Right renal cortex interstitium (tissue), 3 donors: ENCODE measurements at regions not wholly inside any gene's neighbourhood (a gene's known extent, or its start where the extent isn't known, plus 50 kb on each side); places are given as distances from the start of the nearest gene placed in this dataset.
A peak's percentile ranks its signal among the peaks of the same experiment; 100 is the strongest.
"Not testable (repeated sequence)": the region's sequence is repeated elsewhere in the genome, so short reads cannot be mapped to it uniquely, and the experiment has no call there.

Experiments used
- DNase-seq, 3 donors: peaks; one replicate each; pipeline ENCODE4 v3.0.0-alpha.2; 2013; ENCODE audit warnings: low read depth in 3 of 3, low spot score in 2 of 3

GRCh38 chr10:31687663-31688482 lies 240.8 kb downstream of the ARHGAP12 start:
- DNase-seq, result no peak

GRCh38 chr10:31686599-31686998 lies 242.0 kb downstream of the ARHGAP12 start:
- DNase-seq, result no peak

GRCh38 chr10:31683682-31684081 lies 244.9 kb downstream of the ARHGAP12 start:
- DNase-seq, result no peak

- no peak for DNase-seq
These were observed 248.7 kb downstream of the ARHGAP12 start for GRCh38 chr10:31679936-31680335.

- DNase-seq, result no peak
These were observed 249.8 kb downstream of the ARHGAP12 start for GRCh38 chr10:31678575-31679516.

- no peak for DNase-seq
These were observed 250.5 kb downstream of the ARHGAP12 start for GRCh38 chr10:31678139-31678536.

GRCh38 chr10:31677195-31678138 lies 251.2 kb downstream of the ARHGAP12 start:
- DNase-seq, result no peak

- DNase-seq, result no peak
These were observed 252.9 kb downstream of the ARHGAP12 start for GRCh38 chr10:31675726-31676125.

GRCh38 chr10:31669357-31669756 lies 259.3 kb downstream of the ARHGAP12 start:
- no peak for DNase-seq

- no peak for DNase-seq
These were observed 260.3 kb downstream of the ARHGAP12 start for GRCh38 chr10:31668326-31668725.

GRCh38 chr10:31665764-31666279 lies 262.8 kb downstream of the ARHGAP12 start:
- DNase-seq, result not testable (repeated sequence)

GRCh38 chr10:31664803-31665202 lies 263.8 kb downstream of the ARHGAP12 start:
- no peak for DNase-seq

GRCh38 chr10:31664071-31664470 lies 264.6 kb downstream of the ARHGAP12 start:
- DNase-seq, result not testable (repeated sequence)

- DNase-seq, result no peak
These were observed 268.3 kb downstream of the ARHGAP12 start for GRCh38 chr10:31660300-31660699.

GRCh38 chr10:31659665-31660064 lies 269.0 kb downstream of the ARHGAP12 start:
- no peak for DNase-seq

GRCh38 chr10:31657434-31657872 lies 271.2 kb downstream of the ARHGAP12 start:
- DNase-seq, result peak in 1 of 3 donors; percentile 41

GRCh38 chr10:31656851-31657433 lies 271.7 kb downstream of the ARHGAP12 start:
- peak in 1 of 3 donors; percentile 27 for DNase-seq

- no peak for DNase-seq
These were observed 276.6 kb downstream of the ARHGAP12 start for GRCh38 chr10:31652038-31652437.

- no peak for DNase-seq
These were observed 278.6 kb downstream of the ARHGAP12 start for GRCh38 chr10:31650010-31650409.

GRCh38 chr10:31648966-31649365 lies 279.7 kb downstream of the ARHGAP12 start:
- DNase-seq, result no peak
